Caki2 (cell line): ENCODE measurements at regions not wholly inside any gene's neighbourhood (a gene's known extent, or its start where the extent isn't known, plus 50 kb on each side); places are given as distances from the start of the nearest gene placed in this dataset.
"Not testable (repeated sequence)": the region's sequence is repeated elsewhere in the genome, so short reads cannot be mapped to it uniquely, and the experiment has no call there.

Experiments
- DNase-seq: peaks from one replicate; pipeline ENCODE4 v3.0.0-alpha.2; 2015; ENCODE audit warnings: low read depth
- in situ Hi-C: cut with HindIII; loops from 2 replicates; pipeline ENCODE4 v1.10.0; 2016; ENCODE audit warnings: low sequenced_read_pairs, low pct_unique_long_range_greater_than_20kb, mixed read lengths

DNA sequence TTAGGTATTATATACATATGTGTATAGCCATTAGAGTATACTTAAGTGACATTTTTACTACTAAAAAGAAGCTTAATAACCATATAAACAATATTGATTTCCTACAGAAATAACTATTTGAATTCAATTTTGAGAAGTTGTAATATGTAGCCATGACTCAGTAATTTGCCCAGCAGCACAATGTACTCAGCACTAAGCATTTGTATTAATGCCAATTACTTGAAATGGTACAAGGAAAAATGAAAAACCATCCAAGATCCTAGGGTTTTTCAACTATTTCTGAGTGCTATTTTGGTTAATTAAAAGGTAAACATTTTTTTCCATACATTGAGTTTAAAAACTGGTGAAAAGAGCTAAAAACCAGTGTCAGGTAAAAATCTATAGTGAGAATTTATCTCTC is 324.0 kb downstream of the KCNJ3 start:
- in situ Hi-C loops = no loop called here
- no peak for DNase-seq

GRCh38 chr2:155021618-155022017 is 323.1 kb downstream of the KCNJ3 start:
- DNase-seq = no peak
- in situ Hi-C loops = no loop called here

- no peak for DNase-seq
- in situ Hi-C loops = no loop called here
These were observed 321.8 kb downstream of the KCNJ3 start for GRCh38 chr2:155020246-155020645.

GRCh38 chr2:155010925-155011324 is 312.4 kb downstream of the KCNJ3 start:
- in situ Hi-C loops = no loop called here
- DNase-seq = no peak

DNA sequence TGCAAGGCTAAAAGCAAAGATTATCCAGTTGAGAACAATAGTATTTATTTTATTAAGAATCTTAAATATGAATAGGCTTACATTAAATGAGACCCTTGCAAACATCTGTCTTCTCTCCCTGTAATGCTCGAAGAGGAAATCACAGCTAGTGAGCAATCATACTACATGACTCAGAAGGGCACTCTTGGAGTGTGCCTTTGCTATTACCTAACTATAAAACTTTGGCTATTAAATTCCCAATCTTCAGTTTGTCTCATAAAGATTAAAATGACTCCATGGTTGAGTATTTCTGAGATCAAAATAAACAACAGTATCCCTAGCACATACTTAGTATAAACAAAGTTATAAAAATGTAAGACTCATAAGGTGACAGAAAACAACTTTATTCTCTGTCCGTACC is 296.9 kb downstream of the KCNJ3 start:
- in situ Hi-C loops = no loop called here
- DNase-seq = no peak

DNA sequence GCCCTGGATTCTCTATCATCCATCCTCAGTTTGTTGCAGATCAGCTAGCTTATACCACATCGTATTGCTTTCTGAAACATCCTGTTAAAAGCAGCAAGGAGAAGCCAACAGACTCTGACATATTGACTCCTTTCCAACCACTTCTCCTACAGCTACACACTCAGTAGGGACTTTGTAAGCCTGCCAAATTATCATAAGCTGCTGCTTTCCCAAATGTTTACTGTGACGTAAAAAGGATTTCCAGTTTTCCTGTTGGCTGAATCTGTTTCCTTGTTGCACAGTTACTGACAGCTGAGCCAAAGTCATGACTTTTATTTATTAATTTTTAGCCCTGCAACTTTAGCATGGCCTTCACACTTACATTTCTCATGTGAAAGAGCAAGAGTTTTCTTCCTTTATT is 294.3 kb downstream of the KCNJ3 start:
- in situ Hi-C loops = no loop called here
- no peak for DNase-seq

- no peak for DNase-seq
- in situ Hi-C loops = no loop called here
These were observed 280.2 kb downstream of the KCNJ3 start for GRCh38 chr2:154978710-154979109.

- no peak for DNase-seq
- in situ Hi-C loops = no loop called here
These were observed 279.7 kb downstream of the KCNJ3 start for GRCh38 chr2:154978244-154978643.

DNA sequence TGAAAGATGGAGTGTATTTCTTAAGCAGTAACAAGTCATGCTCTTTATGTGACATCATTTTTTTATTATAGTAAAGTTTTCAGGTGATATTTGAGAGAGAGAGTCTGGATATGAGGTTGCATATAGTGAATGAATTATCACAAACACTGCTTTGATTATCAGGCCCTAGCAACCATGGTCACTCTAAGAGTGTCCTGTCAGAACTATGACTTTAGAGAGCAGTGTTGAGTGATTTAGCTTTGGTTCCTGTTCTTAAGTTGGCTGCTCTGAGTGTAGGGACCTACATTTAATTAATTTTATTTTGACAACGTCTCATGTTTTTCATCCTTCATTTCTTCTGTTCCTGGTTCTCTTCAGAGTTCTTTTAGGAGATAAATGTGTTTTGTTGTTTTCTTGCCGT is 275.5 kb downstream of the KCNJ3 start:
- in situ Hi-C loops = no loop called here

DNA sequence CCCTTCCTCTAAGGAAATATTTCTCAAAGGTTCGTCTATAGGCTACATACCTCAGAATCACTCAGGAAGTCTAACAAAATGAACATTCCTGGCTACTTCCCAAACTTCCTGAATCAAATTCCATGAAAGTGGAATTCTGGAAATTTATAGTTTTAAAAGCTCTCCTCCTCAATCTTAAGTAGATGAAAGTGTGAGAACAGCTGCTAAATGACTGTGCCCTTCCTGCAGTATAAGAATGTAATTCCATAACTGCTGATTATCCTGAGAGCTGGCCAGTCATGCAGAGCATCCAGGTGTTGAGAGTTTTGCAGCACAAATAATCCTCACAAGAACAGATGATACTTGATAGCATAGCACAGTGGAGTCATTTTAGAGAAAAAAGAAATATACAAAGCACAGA is 265.0 kb downstream of the KCNJ3 start:
- no peak for DNase-seq
- in situ Hi-C loops = no loop called here

More for the DNA sequence above, 275.5 kb downstream of the KCNJ3 start:
- no peak for DNase-seq

DNA sequence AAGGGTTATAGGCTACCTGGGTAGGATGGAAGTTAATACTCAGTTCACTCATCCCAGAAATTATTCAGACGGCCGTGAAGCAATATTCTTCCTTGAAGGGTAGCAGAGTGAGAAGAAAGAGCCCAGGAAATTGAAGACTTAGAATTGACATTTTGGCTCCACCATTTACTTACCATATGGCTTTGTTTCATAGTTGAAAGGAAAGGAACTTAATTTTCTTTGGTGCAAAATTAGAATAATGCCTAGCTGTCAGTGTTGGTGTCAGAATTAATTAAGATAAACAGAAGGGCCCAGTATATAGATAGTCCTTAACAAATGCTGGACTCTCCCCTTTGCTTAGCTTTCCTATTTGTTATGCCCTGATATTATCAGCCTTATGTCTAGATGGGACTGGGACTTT is 263.2 kb downstream of the KCNJ3 start:
- in situ Hi-C loops = no loop called here
- DNase-seq = no peak

- no peak for DNase-seq
- in situ Hi-C loops = no loop called here
These were observed 262.5 kb downstream of the KCNJ3 start for GRCh38 chr2:154960802-154961583.

DNA sequence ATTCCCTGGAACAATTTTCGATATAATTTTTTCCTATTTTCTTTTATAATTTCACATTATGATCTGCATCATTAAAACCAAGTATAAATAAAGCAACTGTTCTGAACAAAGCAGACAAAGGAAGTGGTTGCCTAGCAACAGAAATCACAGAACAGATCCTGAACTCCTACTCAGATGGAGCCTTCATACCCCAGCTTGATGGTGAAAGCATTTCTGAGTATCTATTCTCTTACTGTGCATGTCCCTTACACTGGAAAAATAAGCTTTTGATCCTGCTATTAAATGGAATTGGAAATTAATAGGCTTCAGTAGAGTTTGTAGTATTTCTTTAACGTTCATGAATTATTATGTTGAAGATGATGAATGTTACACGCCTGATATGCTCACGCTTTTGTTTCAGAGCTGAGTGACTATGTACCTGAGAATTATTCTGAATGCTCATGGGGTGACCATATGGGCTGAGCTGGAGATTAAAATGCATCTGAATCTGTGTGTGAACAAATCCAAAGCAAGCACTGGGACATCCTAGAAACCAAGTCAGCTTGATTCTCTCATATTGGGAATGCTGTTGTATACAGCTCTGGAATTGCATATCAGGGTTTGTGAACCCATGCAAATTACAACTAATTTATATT is 254.0 kb downstream of the KCNJ3 start:
- no peak for DNase-seq
- in situ Hi-C loops = no loop called here

GRCh38 chr2:154947416-154947815 is 248.9 kb downstream of the KCNJ3 start:
- in situ Hi-C loops, DNase-seq: not testable (repeated sequence)

- DNase-seq = no peak
- in situ Hi-C loops = no loop called here
These were observed 247.5 kb downstream of the KCNJ3 start for GRCh38 chr2:154945984-154946383.

DNA sequence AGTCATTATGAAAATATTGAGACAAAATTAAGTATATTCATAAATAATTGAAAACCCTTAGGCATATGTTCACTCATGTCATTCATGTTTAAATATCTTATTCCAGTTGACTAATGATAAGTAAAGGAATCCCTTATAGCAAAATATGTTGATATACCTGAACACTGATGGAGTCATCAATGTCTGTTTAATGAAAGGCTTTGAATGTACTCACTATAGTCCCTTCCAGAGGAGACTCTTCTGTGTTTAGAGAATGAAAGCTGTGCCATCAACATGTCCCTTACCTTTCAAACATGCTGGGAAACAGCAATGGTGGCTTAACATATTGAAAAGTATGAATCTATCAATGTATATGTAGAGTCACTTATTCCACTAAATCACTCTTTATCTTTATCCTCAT is 242.9 kb downstream of the KCNJ3 start:
- in situ Hi-C loops = no loop called here
- no peak for DNase-seq

GRCh38 chr2:154934213-154934612 is 235.7 kb downstream of the KCNJ3 start:
- in situ Hi-C loops = no loop called here
- DNase-seq = no peak

- DNase-seq = no peak
- in situ Hi-C loops = no loop called here
These were observed 226.0 kb downstream of the KCNJ3 start for GRCh38 chr2:154924531-154924930.

DNA sequence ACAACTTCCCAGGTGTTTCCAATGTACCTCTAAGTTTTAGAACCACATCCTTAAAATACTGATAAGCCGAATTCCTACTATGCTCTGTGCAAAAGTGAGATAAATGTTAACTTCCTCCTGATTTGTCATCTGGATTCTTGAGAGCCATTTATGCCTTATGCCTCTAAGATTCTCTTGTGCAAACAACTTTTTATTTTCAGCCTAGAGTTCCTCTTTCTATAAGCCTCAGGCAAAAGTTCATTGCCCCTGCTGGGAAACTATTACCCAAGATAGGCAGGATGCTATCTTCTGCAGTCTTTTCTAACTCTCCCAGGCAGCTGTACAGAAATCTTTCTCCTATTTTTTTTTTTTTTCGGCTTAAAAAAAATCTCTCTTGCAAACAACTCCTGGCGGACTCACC is 216.1 kb downstream of the KCNJ3 start:
- DNase-seq = no peak
- in situ Hi-C loops = no loop called here

- in situ Hi-C loops = no loop called here
- DNase-seq = no peak
These were observed 213.7 kb downstream of the KCNJ3 start for GRCh38 chr2:154912215-154912614.
